Naive thymus-derived CD8-positive, alpha-beta T cell (primary cell): ENCODE measurements at regions not wholly inside any gene's neighbourhood (a gene's known extent, or its start where the extent isn't known, plus 50 kb on each side); places are given as distances from the start of the nearest gene placed in this dataset.

Source experiments
- ATAC-seq, 2 donors: fragments of 150-1000 bp; cut with Tn5 transposase in 1 of 2; sonication (Bioruptor Pico), chemical (Tn5 transposase) in 1 of 2; 1 replicate in 1 of 2; 2 replicates in 1 of 2; pipeline ENCODE4 v1.10.0; 2021; ENCODE audit warnings: mild to moderate bottlenecking in 2 of 2, moderate library complexity in 2 of 2
- POLR2A ChIA-PET: fragments of 350-600 bp; sonication (Branson Sonifier 250); formaldehyde crosslinking; loops from one replicate; lab custom pipeline; 2021; ENCODE audit warnings: antibody characterized with exemption; lab: Charles Lee
- DNase-seq, 10 donors: peaks; one replicate each; pipeline versions ENCODE4 v3.0.0 to v3.0.0-alpha.2; 2020 to 2022
- H3K27ac Mint-ChIP-seq, 10 donors: one replicate each; pipeline ENCODE4 v1.8.0; 2020 to 2022; ENCODE audit warnings: mild to moderate bottlenecking in 10 of 10, mixed read lengths in 10 of 10, moderate library complexity in 4 of 10, inconsistent platforms in 1 of 10
- H3K27me3 Mint-ChIP-seq, 5 donors: one replicate each; pipeline ENCODE4 v1.8.0; 2021 to 2022; ENCODE audit warnings: mixed read lengths in 5 of 5
- H3K36me3 Mint-ChIP-seq, 3 donors: one replicate each; pipeline ENCODE4 v1.8.0; 2020 to 2022; ENCODE audit warnings: mixed read lengths in 3 of 3, mild to moderate bottlenecking in 2 of 3, inconsistent platforms in 1 of 3
- H3K4me1 Mint-ChIP-seq, 4 donors: one replicate each; pipeline ENCODE4 v1.8.0; 2021 to 2022; ENCODE audit warnings: mixed read lengths in 4 of 4
- H3K4me3 Mint-ChIP-seq, 10 donors: one replicate each; pipeline ENCODE4 v1.8.0; 2020 to 2022; ENCODE audit warnings: mild to moderate bottlenecking in 10 of 10, mixed read lengths in 10 of 10, moderate library complexity in 6 of 10, inconsistent platforms in 1 of 10
- H3K9me3 Mint-ChIP-seq, 9 donors: one replicate each; pipeline ENCODE4 v1.8.0; 2020 to 2022; ENCODE audit warnings: mixed read lengths in 9 of 9, mild to moderate bottlenecking in 3 of 9, inconsistent platforms in 1 of 9, moderate library complexity in 1 of 9

DNA sequence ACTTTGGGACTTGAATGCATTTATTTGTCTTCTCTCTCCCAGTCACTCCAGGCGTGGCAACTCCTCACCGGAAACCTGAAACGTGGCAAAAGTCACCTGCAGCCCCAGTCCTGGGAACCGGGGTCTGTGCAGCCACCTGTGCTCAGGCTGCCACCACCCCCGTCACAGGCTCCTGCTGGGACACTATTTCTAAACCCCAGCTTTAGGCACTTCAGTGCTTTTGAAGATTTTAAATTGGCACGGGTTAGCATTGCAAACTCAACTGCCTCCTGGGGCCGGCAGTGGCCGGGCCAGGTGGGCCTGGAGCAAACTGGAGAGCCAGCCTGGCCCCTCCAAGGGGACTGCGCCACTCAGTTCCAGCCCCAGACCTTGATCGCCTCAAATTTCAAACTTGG is 146.7 kb upstream of the IQSEC1 start:
- Mint-ChIP-seq H3K27ac (no peak overlapping the region), H3K4me1 (peaks cover 0 to 5% (median 2%) of the 10 kb centered on the region in 4 donors), H3K36me3 (no peaks in the 10 kb centered on the region), H3K4me3 (no peak overlapping the region), H3K27me3 (peaks cover 0 to 3% (median 0%) of the 10 kb centered on the region in 5 donors), H3K9me3 (no peaks in the 10 kb centered on the region)
- POLR2A ChIA-PET, result no interaction called here
- DNase-seq, result peak in 1 of 10 donors; percentile 13
- no peak for ATAC-seq

DNA sequence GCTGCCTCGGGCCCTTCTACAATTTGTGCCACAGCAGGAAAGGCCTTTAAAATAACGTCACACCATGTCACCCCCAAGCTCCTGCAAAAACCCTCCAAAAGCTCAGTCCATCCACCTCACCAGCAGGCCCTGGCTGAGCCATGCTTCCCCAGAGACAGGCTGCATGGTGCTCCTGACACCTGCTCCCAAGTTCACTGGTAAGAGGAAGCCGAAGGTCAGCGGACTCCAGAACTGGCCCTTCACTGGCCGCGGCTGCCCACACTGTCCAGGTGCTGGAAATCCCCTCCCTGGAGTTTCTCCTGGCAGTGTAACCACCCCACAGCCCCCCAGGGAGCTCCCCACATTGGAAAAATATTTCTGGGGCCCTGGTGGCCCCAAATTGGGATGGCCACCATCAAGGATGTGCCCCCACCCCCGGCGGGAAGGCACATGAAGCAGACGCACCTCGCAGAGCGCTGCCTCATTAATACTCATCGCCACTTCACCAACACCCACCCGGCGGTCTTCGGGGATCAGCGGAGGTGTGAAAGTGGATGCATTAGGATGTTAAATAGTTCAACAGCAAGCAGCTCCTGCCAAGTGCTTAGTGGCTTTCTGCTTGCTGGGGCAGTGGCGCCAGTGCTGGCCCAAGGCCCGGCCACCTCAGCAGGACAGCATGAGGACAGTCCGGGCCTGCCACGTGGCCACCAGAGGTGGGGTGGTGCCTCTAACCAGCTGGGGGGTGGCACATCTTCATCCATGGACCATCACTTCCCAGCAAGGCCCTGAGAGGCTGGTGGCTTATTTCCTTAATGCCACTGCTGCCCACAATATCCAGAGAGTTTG is 146.1 kb upstream of the IQSEC1 start:
- Mint-ChIP-seq H3K4me3 (no peak overlapping the region), H3K27ac (no peak overlapping the region), H3K4me1 (peaks cover 0 to 5% (median 2%) of the 10 kb centered on the region in 4 donors), H3K9me3 (no peaks in the 10 kb centered on the region), H3K36me3 (no peaks in the 10 kb centered on the region), H3K27me3 (peaks cover 0 to 3% (median 0%) of the 10 kb centered on the region in 5 donors)
- peak in 1 of 10 donors; percentile 38 for DNase-seq
- POLR2A ChIA-PET, result no interaction called here
- no peak for ATAC-seq

GRCh38 chr3:13218541-13218908 is 145.3 kb upstream of the IQSEC1 start:
- POLR2A ChIA-PET, result no interaction called here
- Mint-ChIP-seq H3K4me3 (no peak overlapping the region), H3K27me3 (peaks cover 0 to 3% (median 0%) of the 10 kb centered on the region in 5 donors), H3K4me1 (peaks cover 0 to 4% (median 1%) of the 10 kb centered on the region in 4 donors), H3K9me3 (no peaks in the 10 kb centered on the region), H3K27ac (peak overlapping the region in 1 of 10 donors; percentile 61), H3K36me3 (no peaks in the 10 kb centered on the region)
- no peak for DNase-seq
- no peak for ATAC-seq

DNA sequence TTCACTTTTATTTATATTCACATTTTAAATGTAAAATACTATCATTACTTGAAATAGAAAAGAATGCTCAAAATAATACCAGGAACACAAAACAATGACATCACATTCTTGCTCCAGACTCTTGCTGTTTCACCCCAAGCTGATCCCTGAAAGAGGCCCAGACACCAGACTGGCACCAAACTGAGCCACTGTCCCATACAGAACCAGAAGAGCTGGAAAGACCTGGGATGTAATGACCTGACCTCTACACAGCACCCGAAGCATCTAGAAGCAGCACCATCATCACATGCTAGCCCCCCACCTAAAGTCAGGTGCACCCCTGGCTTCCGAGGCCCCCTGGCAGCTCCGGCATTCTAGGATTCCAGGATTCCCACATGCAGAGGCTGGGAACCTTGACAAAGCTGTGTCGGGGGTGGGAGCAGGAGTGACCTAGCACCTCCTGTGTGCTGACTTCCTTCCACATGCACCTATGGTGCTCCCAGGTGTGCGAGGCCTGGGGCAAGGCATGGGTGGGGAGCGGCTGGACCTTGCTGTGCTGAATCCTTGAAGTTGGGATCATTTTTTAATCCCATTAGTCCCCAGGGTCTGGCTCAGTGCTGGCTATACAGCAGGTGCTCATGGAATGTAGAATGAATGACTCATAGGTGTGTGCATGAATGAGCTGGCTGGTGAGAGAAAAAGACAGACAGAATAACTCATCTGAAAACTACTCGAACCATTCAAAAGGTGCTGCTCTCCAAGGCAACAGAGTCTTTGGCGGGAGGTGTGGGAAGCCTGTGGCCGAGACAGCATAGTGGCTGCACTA is 144.7 kb upstream of the IQSEC1 start:
- Mint-ChIP-seq H3K27ac (peak overlapping the region in 1 of 10 donors; percentile 61), H3K36me3 (no peaks in the 10 kb centered on the region), H3K4me1 (peaks cover 0 to under 1% (median 0%) of the 10 kb centered on the region in 4 donors), H3K27me3 (peaks cover 0 to 3% (median 0%) of the 10 kb centered on the region in 5 donors), H3K9me3 (no peaks in the 10 kb centered on the region), H3K4me3 (no peak overlapping the region)
- ATAC-seq, result no peak
- POLR2A ChIA-PET, result no interaction called here
- no peak for DNase-seq

- ATAC-seq (no peak), DNase-seq (no peak)
- Mint-ChIP-seq H3K27me3 (peaks cover 0 to 2% (median 0%) of the 10 kb centered on the region in 5 donors), H3K27ac (no peak overlapping the region), H3K9me3 (no peaks in the 10 kb centered on the region), H3K4me1 (no peaks in the 10 kb centered on the region), H3K36me3 (no peaks in the 10 kb centered on the region), H3K4me3 (no peak overlapping the region)
- POLR2A ChIA-PET, result no interaction called here
Measured at GRCh38 chr3:13217253-13217652, 144.0 kb upstream of the IQSEC1 start.

DNA sequence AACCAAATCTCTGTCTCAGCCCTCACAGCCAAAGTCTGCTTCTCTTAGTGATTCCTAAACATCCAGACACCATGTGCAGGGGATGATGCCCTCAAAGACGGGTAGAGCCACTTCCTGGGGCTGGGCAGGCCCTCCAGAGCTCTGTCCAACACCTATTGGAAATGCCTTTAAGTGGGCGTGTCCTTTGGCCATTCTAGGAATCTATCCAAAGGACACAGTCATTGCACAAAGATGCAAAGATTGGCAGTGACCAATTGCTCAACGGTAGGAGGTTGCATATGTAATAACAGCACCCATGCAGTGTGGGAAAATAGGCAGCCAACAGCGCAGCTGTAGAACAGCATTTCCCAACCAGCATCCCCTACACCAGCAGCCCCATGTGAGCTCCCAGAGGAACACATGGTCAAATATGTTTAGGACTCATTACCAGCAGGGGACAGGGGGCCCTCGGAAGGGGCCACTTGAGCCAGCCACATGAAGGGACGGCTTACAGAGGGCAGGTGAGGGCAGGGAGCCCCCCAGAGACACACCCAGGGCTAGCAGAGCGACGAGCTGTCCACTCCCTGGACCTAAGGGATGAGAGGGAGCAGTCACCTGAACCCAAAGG is 142.8 kb upstream of the IQSEC1 start:
- Mint-ChIP-seq H3K27ac (peak overlapping the region in 1 of 10 donors; percentile 24), H3K36me3 (no peaks in the 10 kb centered on the region), H3K4me1 (no peaks in the 10 kb centered on the region), H3K9me3 (no peaks in the 10 kb centered on the region), H3K27me3 (no peaks in the 10 kb centered on the region), H3K4me3 (no peak overlapping the region)
- POLR2A ChIA-PET, result no interaction called here
- ATAC-seq, result no peak
- DNase-seq, result peak in 1 of 10 donors; percentile 37

DNA sequence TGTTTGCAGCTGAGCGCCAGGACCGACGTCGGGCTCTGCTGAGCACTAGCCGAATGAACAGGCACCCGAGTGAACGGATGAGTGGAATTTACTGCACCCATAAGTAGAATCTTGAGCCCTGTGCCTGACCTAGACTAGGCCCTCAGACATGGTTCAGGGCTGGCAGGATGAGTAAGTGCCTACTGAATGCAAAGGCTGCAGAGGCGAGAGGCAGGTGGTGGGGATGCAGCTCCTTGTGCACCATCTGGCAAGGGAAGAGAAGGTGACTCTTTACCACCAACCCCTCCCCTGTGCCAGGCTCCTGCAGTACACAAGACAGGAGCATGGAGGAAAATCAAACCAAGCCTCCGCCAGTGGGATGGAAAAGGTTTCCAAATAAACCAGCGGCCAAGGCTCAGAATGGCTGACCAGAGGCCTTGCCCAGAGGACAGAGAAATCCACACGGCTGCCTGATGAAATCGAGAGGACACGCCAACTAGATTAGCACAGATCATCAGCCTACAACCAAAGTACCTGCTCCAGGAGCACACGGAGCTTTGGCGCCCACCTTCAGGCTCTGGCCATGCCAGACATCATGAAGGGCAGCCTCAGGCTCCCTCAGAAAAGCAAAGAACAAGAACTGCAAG is 141.7 kb upstream of the IQSEC1 start:
- Mint-ChIP-seq H3K4me1 (no peaks in the 10 kb centered on the region), H3K27ac (no peak overlapping the region), H3K36me3 (no peaks in the 10 kb centered on the region), H3K9me3 (no peaks in the 10 kb centered on the region), H3K27me3 (no peaks in the 10 kb centered on the region), H3K4me3 (no peak overlapping the region)
- POLR2A ChIA-PET, result no interaction called here
- DNase-seq (no peak), ATAC-seq (no peak)

- POLR2A ChIA-PET, result no interaction called here
- H3K27ac Mint-ChIP-seq, result no peak overlapping the region
- H3K4me1 Mint-ChIP-seq, result no peaks in the 10 kb centered on the region
- no peak overlapping the region for H3K4me3 Mint-ChIP-seq
- peaks cover 0 to 5% (median 0%) of the 10 kb centered on the region in 5 donors for H3K27me3 Mint-ChIP-seq
- DNase-seq, result no peak
- ATAC-seq, result no peak
- H3K36me3 Mint-ChIP-seq, result peaks cover 0 to 2% (median 0%) of the 10 kb centered on the region in 3 donors
- H3K9me3 Mint-ChIP-seq, result no peaks in the 10 kb centered on the region
Measured at GRCh38 chr3:13213911-13214846, 140.9 kb upstream of the IQSEC1 start.

GRCh38 chr3:13213490-13213889 is 140.3 kb upstream of the IQSEC1 start:
- ATAC-seq (no peak), DNase-seq (no peak)
- POLR2A ChIA-PET, result no interaction called here
- Mint-ChIP-seq H3K27ac (no peak overlapping the region), H3K9me3 (no peaks in the 10 kb centered on the region), H3K27me3 (peaks cover 0 to 7% (median 3%) of the 10 kb centered on the region in 5 donors), H3K4me3 (no peak overlapping the region), H3K4me1 (no peaks in the 10 kb centered on the region), H3K36me3 (peaks cover 0 to 2% (median 0%) of the 10 kb centered on the region in 3 donors)

DNA sequence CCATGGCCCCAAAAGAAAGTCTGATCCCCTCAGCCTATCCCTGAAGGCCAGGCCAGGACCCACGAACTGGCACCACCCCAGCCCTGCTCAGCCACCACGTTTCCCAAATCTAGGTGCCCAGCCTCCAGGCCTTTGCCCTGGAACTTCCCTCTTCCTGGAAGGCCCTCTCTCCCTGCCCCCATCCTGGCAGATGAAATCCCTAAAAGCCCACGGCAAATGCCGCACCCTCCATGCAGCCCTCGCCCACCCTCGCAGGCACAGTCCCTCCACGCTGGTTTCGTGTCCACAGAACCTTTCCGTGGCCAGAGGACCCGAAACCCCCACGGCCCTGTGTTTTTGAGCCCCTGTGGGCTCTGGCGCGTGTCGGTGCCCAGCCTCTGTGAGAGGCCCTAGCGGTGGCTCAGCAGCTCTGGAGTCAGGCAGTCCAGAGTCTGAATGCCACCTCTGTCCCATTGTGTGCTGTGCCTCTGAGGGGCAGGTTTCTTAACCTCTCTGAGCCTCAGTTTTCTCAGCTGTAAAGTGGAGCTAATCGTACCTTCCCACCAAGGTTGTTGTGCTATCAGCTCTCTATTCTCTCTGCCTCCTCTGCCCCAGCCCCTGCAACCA is 138.5 kb upstream of the IQSEC1 start:
- peaks cover 0 to 2% (median 0%) of the 10 kb centered on the region in 3 donors for H3K36me3 Mint-ChIP-seq
- H3K4me1 Mint-ChIP-seq, result no peaks in the 10 kb centered on the region
- DNase-seq, result no peak
- no peak for ATAC-seq
- H3K27ac Mint-ChIP-seq, result peak overlapping the region in 1 of 10 donors; percentile 62
- no peaks in the 10 kb centered on the region for H3K9me3 Mint-ChIP-seq
- POLR2A ChIA-PET, result no interaction called here
- peaks cover 4 to 22% (median 17%) of the 10 kb centered on the region in 5 donors for H3K27me3 Mint-ChIP-seq
- H3K4me3 Mint-ChIP-seq, result no peak overlapping the region

DNA sequence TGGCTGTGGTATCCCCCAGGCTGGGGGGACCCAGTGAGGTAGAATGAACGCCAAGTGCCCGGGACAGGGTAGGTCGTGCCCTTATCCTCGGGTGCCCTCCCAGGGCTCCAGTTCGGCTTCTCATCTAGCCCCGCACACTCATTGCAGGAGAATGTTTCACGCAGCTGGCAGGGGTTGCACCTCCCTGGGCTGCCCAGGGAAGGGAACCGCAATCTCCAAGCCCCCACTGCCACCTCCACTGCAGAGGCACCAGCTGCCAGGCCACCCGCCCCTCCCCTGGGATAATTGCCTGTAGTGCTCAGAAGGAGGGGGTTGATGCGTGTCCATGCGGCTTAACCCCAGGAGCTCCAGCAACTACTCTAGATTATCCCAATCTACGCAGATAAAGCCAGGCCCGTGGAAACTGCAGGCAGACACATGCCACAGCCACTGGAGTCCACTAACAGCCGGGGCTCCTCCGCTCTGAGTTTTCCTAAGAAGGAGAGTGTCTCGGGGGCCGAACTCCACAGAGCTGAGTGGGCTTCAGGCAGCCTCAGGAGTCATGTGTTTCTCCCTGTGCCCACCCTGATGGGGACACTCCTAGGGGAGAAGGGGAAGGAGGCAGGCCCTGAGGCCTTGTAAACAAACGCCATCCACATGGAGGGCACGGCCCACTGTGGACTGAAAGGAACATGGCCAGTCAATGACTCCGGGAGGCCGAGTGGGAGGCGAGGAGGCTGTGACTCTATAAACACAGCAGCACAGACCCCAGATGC is 137.2 kb upstream of the IQSEC1 start:
- H3K27ac Mint-ChIP-seq, result peak overlapping the region in 1 of 10 donors; percentile 26
- POLR2A ChIA-PET, result no interaction called here
- peaks cover 0 to 2% (median 0%) of the 10 kb centered on the region in 3 donors for H3K36me3 Mint-ChIP-seq
- H3K4me1 Mint-ChIP-seq, result no peaks in the 10 kb centered on the region
- peaks cover 0 to 1% (median 0%) of the 10 kb centered on the region in 9 donors for H3K9me3 Mint-ChIP-seq
- H3K27me3 Mint-ChIP-seq, result peaks cover 13 to 34% (median 30%) of the 10 kb centered on the region in 5 donors
- no peak for DNase-seq
- no peak overlapping the region for H3K4me3 Mint-ChIP-seq
- no peak for ATAC-seq
